GM18507 (cell line): ENCODE measurements at regions not wholly inside any gene's neighbourhood (a gene's known extent, or its start where the extent isn't known, plus 50 kb on each side); places are given as distances from the start of the nearest gene placed in this dataset.
A peak's percentile ranks its signal among the peaks of the same experiment; 100 is the strongest.

ENCODE experiments used
- DNase-seq: peaks from one replicate; pipeline ENCODE4 v3.0.0; 2011; ENCODE audit warnings: low read depth; ENCODE audit not compliant: insufficient read length; ENCODE audit errors: extremely low spot score
- FAIRE-seq: peaks from 2 replicates; lab custom pipeline; 2011; peaks lifted over from hg19 to GRCh38; lab: Jason Lieb, UNC

- FAIRE-seq (no peak), DNase-seq (no peak)
Measured at GRCh38 chr4:110292994-110293744, 94.8 kb upstream of the ELOVL6 start.

GRCh38 chr4:110290511-110290910, 92.1 kb upstream of the ELOVL6 start:
- DNase-seq (no peak), FAIRE-seq (no peak)

GRCh38 chr4:110289601-110290100, 91.2 kb upstream of the ELOVL6 start:
- no peak for DNase-seq
- FAIRE-seq = no peak

DNA sequence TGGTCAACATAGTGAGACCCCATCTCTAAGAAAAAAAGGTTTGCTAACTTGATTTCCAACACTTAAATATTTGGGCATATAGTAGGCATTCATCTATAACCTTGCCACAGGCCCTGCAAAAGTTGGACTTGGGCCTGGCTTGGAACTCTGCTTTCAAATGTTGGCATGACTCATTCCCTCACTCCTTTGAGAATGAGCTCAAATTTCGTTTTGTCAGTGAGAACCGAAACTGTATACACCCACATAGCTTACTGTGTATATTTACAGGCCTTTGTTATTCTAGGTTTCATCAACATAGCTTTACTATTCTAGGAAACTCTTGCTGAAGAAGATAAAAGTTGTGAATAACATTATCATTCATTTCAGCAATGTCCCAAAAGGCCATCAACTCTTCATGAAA, 88.7 kb upstream of the ELOVL6 start:
- DNase-seq (peak; percentile 55), FAIRE-seq (peak; percentile 92)

DNA sequence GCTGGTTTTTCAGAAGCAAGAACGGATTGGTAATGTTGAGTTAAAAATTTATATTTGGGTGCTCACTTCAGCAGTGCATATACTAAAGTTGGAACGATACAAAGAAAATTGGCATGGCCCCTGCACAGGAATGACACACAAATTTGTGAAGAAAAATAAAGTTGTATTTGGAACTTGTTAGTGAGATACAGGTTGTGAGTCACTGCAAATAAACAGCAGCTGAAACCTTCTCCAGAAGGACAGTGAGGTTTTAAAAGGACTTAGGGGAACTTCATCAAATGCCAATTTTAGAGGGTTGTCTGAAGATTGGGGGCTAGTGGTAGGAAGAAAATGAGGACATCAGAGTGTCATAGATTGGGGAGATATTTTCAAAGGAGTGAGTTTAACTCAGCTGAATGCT, 79.7 kb upstream of the ELOVL6 start:
- DNase-seq (no peak), FAIRE-seq (no peak)

GRCh38 chr4:110275871-110276270, 77.5 kb upstream of the ELOVL6 start:
- no peak for FAIRE-seq
- no peak for DNase-seq

DNA sequence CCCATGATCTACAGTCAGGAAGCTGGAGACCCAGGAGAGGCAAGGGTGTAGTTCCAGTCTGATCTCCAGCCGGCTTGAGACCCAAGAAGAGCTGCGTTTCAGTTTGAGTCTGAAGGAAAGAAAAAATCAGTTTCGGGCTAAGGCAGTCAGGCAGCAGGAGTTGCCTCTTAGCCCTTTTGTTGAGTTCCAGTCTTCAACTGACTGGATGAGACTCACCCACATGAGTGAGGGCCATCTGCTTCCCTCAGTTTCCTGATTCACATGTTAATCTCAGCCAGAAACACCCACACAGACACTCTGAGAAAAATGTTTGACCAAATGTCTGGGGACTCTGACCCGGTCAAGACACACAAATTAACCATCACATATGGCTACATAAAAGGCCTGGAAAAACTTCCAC, 73.6 kb upstream of the ELOVL6 start:
- DNase-seq (no peak), FAIRE-seq (peak; percentile 15)

DNA sequence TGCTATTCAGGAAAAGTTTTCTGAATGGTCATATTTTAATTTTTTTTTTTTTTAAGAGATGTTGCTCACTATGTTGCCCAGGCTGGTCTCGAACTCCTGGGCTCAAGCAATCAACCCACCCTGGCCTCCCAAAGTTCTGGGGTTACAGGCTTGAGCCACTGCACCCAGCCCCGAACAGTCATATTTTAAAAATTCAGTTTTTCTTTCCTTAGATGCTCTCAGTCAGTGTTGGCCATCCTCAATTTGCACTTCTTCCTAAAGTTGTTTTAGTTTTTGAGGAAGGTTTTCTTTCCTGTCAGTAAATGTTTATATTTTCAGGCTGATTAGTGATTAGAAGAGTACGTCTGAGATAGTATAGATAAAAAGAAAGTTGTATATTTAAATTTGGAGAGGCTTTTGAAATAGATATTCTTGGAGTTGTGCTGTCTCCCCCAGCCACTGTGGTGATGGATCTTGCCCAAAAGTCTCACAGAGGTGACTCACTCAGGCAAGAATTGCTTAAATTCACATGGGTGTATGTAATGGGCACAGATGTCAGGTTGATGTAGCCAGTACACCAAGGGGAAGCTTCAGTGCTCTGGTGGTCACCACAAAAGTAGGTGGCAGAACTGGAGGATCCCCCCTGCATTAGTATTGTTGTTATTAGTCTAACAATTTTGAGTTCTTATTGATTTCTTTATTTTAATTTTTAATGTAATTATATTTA, 72.2 kb upstream of the ELOVL6 start:
- no peak for FAIRE-seq
- DNase-seq = no peak

DNA sequence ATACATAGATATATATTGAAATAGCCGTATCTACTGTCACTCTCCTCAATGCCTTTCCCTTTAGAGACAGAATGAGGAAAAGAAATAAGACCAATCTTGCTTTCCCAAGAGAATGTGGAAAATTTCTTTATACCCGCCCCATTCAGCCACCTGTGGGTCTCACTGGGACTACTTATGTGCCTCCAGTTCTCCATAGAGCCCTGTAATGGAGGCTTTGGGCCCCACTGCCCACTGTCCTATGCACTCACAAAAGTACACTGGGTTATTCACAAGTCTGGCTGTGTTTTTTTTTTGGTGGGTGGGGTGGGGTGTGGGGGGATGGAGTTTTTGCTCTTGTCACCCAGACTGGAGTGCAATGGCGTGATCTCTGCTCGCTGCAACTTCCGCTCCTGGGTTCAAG, 70.4 kb upstream of the ELOVL6 start:
- FAIRE-seq (no peak), DNase-seq (no peak)

DNA sequence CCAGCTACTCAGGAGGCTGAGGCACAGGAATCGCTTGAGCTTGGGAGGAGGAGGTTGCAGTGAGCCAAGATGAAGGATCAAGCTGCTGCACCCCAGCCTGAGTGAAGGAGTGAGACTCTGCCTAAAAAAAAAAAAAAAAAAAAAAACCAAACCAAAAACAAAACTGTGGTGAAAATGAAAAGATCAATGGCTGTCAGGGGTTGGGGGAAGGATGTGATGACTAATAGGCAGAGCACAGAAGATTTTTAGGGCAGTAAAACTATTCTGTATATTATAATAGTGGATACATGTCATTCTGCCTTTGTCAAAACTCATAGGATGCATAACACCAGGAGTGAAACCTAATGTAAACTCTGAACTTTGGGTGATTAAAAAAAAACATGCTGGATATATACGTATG, 69.9 kb upstream of the ELOVL6 start:
- FAIRE-seq = no peak

GRCh38 chr4:110266136-110266535, 67.7 kb upstream of the ELOVL6 start:
- DNase-seq (no peak), FAIRE-seq (no peak)

More for the DNA sequence above, 69.9 kb upstream of the ELOVL6 start:
- DNase-seq = no peak

DNA sequence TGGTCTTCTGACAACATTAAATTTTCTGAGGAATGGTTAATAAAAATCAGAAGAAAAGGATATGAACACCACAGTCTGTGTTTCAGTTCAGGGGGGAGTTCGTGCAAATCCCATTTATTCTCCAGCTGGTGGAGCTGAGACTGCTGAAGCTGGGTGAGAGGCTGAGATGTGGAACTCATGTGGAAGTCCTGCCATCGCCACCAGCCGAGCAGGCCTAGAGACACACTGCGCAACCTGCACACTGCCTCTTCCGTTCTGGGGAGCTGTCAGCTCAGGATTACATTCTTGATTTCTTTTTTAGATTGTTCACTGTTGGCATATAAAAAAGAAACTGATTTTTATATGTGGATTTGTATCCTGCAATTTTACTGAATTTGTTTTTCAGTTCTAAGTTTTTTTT, 66.6 kb upstream of the ELOVL6 start:
- no peak for FAIRE-seq
- no peak for DNase-seq

DNA sequence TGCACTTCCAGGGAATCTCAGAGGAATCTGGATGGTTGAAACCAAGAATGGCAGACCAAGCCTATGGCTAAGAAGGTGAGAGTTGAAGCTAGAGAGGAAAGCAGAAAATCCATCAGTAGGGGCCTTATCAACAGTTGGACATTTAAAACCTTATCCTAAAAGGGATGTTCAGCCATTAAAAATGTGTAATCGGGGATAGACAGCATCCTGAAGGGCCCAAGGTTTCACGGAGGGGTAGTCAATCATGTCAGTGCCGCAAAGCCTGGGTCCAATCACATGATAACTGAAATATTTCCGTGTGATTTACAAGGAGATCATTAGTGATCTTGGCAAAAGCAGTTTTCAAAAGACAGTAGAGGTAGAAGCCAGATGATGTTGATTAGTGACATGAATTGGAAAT, 61.9 kb upstream of the ELOVL6 start:
- DNase-seq (no peak), FAIRE-seq (no peak)

GRCh38 chr4:110250023-110250387, 51.6 kb upstream of the ELOVL6 start:
- no peak for DNase-seq
- FAIRE-seq = no peak

DNA sequence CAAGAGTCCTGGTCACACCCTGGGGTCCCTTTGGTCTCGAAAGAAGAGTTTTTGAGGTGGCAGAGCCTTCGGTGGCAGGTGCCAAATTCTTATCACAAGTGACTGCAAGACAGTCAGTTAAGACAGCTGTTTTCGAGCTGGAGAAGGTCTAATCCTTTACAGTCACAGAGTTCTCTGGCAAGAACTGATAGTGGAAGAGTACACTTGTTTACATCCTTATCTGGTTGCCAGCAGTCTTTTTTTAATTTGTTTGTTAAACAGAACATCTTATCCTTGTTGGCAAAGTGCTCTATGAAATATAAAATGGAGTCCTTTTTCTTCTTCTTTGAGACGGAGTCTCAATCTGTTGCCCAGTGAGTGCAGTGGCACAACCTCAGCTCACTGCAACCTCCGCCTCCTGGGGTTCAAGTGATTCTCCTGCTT, 50.4 kb upstream of the ELOVL6 start:
- DNase-seq = no peak
- no peak for FAIRE-seq
